GM11168 (cell line): ENCODE measurements at regions not wholly inside any gene's neighbourhood (a gene's known extent, or its start where the extent isn't known, plus 50 kb on each side); places are given as distances from the start of the nearest gene placed in this dataset.

Experiments
- in situ Hi-C: fragments of 300-500 bp; cut with MboI; formaldehyde crosslinking; loops from one replicate; pipeline ENCODE4 v1.12.0; 2022; ENCODE audit warnings: low sequenced_read_pairs; ENCODE audit not compliant: unreplicated experiment

DNA sequence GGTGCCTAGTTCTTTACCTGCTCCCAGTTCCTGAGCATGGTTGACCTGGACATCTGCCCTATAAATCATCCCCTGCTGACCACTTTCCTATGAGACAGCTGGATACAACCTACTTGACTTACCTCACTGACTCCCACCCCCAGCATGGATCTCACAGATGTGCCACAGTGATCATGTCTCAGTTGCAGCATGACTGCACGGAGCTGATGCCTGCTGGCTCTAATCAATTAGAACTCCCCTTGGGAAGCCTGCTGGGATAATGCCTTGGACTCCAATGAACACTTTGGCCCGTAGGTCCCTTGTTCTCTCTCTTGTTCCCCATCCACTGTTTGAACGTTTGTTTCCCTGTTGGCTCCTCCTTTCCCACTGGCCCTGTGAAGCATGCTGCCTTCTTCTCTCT is 271.2 kb upstream of the IGFBP3 start:
- in situ Hi-C loops: no loop called here

DNA sequence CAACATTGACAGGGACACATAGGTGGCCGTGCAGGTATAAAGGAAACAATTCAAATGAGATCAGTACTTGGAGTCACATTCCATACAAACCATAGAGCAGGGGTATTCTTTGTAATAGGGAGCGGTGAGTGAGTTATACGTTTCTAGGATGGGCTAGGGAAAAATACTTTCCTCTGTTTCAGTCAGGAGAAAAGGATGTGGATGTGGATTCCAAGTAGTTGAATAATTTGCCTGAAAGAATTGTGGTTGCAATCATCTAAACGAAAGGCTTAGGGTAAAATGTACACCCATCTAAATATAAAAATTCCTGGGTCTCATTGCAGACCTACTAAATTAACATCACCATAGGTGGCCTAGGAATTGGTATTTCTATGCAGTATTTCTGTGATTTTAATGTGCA is 270.7 kb upstream of the IGFBP3 start:
- in situ Hi-C loops: no loop called here

DNA sequence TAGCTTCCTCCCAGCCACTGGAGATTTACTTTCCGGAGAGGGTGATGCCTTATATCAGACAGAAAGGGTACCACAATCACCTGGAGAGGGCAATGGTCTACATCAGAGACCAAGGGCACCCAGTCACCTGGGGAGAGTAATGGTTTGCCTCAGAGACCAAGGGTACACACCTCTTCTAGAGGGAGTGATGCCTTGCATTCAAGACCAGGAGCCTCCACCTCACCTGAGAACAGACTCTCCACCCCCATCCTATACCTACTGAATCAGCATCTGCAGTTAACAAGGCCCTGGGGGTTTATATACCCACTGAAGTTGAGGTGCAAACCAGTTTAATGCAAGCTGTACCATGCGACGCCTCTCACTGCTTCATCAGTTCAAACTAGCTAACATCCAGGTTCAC is 270.2 kb upstream of the IGFBP3 start:
- in situ Hi-C loops: no loop called here

DNA sequence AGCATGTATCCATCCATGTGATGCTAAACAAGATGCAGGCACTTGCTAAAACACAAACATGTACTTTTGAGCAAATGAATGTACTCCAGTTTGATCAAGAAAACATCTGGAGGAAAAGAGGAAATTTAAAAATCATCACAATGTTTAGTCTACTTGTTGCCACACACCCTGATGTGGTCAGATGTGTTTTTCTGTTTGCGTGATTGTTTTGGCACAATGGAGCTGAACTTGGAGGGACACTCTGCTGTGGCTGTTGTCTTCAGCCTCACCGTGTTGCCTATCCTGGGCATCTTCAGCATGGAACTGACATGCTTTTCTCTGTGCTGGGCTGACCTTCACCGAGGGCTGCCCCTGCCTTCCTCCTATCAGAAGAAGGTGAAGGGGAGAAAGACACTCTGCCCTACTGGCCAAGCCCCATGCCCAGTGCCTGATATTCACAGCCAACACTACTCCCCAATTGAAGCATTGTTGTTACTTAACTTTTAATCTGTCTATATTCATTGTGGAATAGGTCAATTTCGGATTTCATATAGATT is 268.3 kb upstream of the IGFBP3 start:
- in situ Hi-C loops: no loop called here

DNA sequence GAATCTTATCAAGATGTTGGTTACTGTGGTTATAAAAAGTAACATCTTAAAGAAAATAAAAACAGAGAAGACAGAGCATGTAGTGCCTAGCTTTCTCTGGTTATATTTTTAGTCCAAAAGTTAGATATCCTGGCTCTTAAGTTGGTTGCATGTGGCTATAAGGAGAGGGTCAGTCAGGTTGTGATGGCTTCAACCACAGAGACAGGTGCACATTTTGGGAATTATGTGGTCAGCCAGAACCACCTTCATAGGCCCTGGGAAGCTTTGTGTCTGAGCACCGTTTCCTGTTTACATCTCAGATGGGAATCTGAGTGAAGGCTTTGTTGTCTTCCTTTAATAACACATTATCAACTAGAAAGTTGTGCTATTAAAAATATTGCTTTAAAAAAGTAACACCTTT is 265.1 kb upstream of the IGFBP3 start:
- in situ Hi-C loops: no loop called here

DNA sequence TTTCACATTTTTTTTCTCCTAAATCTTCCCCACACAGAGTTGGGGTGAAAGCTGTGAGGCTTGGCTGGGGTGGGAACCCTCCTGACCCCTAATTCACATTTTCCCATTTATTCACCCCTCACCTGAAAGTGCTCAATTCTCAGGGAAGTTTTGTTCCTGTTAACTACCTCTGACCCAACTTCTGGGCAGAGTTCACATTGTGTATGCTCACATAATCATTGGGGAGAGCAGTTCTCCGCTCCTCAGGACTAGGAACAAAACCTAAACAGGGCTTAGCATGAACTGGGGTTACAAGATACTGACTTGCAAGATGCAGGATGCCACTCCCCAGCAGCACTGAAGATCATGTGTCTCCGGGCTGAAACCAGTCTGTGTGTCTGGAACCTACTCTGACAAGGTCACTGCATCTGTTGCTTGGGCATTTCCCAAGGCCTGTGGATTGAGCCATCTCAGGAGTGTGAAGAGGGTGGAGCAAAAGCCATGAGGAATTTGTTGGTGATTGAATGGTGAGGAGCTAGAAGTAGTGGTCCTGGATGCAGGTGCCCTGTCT is 258.1 kb upstream of the IGFBP3 start:
- in situ Hi-C loops: no loop called here

DNA sequence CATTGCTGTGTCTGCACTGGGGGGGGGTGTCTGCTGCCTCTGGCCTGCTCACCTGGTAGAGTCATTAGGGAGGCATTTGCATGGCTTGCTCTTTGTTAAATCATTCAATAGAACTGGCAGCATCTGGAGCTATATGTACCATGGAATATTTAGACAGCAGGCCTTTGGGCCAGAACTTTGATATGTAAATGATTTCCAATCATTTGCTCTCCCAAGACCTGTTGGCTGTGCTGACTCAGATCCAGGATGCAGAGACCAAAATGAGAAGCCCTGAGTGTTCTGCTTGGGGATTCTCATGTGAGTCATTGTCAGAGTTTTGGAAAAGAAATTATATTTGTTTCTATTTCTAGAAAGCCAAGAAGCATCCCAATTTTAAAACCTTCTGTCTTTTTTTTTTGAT is 257.6 kb upstream of the IGFBP3 start:
- in situ Hi-C loops: no loop called here

DNA sequence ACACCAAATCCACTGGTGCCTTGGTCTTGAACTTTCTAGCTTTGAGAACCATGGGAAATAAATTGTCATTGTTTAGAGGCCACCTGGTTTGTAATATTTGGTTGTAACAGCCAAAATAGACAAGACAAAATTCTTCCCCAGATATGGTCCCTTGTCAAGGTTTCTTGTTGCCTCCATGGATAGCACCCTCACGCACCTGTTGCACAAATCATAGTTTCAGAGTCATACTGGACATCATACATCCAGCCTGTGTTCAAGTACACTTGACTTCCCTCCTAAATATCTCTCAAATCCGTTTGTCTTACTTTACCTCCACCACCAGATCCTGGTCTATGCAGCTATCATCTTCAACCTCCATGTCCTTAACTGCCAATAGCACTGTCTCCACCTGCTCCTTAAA is 256.7 kb upstream of the IGFBP3 start:
- in situ Hi-C loops: no loop called here

DNA sequence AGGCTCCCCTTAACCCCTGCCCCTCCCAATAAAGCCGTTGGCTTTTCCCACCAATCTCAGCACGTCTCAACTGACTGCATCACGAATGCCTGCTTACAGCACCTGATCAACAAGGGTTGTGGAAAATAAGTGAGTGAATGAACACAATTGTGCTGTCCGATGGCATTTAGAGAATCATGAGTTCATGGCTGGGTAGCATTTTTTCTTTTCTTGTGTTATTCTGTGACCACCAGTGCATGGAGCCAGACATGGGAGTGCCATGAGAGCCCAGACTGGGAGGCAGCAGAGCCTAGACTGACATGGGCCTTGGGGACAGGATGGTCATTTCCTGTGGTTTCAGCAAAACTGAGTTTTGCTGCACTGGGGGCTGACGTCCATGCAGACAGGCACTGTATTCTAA is 254.1 kb upstream of the IGFBP3 start:
- in situ Hi-C loops: no loop called here

DNA sequence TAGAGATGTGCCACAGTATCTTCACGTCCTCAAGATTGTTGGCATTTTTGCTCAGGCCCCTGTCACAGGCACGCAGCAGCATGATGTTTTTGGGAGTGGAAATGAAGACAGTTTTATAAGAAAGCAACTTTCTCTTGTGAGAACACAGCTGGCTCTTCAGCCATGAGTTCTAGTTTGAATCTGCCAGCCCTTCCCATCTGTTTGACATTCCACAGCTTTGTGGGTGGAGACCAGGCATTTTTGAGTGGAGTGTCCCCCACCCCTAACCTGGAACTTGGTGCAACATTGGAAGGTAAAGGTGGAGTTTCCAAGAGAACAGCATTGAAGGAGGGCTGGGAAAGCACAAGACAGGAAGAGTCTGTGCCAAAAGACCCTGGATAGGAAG is 253.1 kb upstream of the IGFBP3 start:
- in situ Hi-C loops: loop anchor here (25.0 kb wide), 1 partner anchor 1338 kb away; no protein-coding TSS in a partner anchor

DNA sequence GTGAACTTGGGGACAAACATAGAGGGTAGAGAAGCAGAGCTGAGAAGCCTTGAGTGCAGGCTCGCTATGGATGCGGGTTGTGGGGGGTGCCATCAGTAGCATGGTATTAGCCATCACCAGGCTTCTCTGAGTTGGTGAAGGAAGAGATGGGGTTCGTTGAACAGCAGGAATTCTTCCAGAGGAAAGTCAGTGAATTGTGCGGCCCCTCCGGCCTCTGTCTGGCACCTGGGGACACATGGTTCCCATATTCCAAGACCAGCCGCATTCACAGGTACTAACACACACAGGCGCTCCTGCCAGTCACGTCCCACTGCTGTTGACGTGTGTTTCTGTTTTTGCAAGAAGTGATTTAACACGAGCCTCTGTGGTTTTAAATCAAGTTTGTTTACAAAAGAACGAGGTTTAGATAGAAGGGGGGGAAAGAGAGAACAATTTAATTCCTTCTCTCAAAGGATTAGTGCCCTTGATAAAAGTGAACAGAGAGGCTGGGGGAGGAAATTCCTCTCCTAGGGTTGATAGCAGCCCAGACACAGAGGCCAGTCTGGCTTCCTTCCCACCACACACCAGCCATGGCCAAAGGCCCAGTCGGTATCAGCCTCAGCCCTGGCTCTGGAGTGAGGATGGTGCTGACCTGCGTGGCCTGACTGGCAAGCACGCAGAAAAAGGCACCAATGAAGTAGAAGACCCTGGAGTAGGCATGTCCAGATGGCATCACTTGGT is 252.6 kb upstream of the IGFBP3 start:
- in situ Hi-C loops: loop anchor here (25.0 kb wide), 1 partner anchor 1339 kb away; no protein-coding TSS in a partner anchor

DNA sequence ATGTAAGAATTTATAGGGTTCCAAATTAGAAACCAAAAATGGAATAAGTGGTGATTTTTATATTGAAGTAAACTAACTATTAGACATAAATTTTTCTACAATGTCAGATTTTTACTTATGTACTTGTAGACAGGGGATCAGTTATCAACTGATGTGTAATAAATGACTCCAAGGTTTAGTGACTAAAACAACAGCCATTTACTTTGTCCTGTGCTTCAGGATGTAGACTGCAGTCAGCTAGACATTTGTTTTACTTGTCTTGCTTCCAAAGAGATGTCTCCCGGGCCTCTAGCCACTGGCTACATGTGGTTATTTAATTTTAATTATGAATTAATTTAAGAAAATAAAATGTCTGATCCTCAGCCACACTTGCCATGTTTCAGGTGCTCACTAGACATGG is 249.7 kb upstream of the IGFBP3 start:
- in situ Hi-C loops: loop anchor here (25.0 kb wide), 1 partner anchor 1342 kb away; no protein-coding TSS in a partner anchor

DNA sequence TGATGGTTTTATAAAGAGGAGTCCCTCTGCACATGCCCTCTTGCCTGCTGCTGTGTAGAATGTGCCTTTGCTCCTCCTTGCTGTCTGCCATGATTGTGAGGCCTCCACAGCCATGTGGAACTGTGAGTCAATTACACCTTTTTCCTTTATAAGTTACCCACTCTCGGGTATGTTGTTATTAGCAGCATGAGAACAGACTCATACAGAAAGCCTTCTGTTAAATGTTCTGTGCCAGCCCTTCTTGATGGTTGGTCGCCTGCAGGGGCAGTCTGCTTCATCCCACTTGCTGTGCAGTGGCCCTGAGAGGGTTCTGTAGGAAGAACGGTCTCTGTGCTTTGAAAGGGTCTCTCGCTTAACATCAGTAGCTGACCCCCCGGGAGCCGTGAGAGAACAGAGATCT is 248.9 kb upstream of the IGFBP3 start:
- in situ Hi-C loops: loop anchor here (25.0 kb wide), 1 partner anchor 1342 kb away; no protein-coding TSS in a partner anchor

DNA sequence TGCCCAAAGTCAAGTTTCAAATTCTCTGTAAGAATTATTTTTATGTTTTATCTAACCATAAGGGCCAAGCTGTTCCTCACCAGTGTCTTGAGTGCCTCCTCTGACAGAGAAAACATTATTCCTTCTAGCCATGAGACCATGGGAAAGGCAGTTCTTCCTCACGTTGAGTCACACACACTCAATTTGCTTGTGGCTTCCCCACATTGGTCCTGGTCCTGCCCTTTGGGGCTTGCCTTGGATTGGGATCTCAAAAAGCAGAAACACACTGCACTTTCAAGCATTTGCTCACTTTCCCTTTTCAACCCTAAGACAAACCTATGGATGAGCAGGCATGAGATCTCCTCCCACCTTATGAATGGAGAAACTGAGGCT is 248.3 kb upstream of the IGFBP3 start:
- in situ Hi-C loops: loop anchor here (25.0 kb wide), 1 partner anchor 1343 kb away; no protein-coding TSS in a partner anchor

DNA sequence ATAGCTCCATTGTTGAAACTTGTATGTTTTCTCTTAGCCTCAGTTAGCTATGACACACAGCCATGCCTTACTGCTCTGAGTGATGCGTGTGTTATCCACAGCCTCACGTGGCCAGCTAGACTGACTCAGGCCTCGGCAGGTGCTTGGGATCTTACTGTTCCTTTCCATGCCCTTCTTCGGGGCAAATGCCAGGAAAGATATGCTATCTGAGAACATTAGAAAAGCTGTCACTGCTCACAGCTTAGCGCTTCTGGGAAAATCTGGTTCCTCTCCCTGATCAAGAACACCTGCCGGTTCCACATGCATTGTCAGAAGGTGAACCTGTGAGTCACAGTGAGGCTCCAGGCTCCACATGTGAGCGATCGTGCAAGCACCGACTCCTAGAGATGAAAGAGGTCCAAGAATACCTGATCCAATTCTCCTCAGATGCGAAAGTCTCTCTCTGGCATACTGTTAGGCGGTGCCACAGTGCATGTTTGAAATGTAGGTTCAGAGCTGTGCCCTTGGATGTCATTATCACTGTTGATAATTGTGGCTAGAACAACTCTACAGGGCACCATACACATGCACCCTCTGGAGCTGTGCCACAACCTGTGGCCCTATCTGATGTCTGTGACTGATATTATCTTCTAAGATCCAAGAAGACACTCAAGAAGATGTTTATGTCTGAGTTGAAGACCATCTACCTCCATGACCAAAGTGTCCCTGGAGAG is 247.8 kb upstream of the IGFBP3 start:
- in situ Hi-C loops: loop anchor here (25.0 kb wide), 1 partner anchor 1343 kb away; no protein-coding TSS in a partner anchor

DNA sequence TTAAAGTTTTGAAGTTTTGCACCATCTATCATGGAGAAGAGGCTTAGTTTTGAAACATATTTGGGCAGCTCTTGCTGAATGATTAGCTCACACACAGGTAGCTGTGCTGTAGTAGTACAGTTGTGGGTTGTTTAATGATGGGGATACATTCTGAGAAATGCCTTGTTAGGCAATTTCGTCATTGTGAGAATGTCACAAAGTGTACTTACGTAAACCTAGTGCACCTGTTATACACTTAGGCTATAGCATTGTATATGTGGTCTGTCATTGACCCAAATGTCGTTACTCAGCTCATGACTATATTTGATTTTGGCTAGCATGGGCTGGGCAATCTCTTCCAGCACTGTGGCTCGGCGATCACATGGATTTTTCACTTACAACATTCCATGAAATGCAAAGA is 247.2 kb upstream of the IGFBP3 start:
- in situ Hi-C loops: loop anchor here (25.0 kb wide), 1 partner anchor 1344 kb away; no protein-coding TSS in a partner anchor

DNA sequence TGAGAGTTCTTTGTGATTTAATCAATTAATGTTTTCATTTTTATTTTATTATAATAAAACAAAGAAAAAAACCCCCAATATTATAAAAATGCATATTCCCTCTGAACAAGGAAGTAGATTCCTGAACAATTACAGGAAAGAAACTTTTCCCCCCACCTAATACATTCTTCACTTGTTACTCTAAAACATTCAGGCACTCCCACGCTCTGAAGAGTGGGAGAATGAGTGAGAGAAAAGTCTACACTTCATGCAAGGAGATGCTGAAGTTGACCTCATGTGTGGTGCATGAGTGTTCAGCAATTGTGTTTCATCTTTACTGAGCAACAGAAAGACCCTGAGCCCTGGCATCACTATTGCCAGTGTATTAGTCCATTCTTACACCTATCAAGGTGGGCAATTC is 244.2 kb upstream of the IGFBP3 start:
- in situ Hi-C loops: loop anchor here (25.0 kb wide), 1 partner anchor 1347 kb away; no protein-coding TSS in a partner anchor

DNA sequence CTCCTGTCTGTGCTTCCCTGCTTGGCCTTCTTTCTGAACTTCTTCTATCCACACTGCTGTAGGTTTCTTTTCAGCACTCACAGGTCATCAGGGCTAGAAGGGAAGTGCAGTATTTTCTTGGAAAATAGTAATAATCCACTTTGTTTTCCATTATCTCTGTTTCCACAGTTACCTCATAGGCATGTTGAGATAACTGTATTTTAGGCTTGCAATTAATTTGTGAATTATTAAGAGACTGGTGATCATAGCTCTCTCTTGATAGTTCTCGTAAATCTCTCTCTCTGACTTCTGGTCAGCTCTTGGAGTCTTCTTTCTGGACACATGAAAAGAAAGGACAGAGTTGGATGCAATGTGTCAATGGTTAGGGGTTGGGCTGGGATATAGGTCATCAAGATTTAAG is 243.6 kb upstream of the IGFBP3 start:
- in situ Hi-C loops: loop anchor here (25.0 kb wide), 1 partner anchor 1348 kb away; no protein-coding TSS in a partner anchor

DNA sequence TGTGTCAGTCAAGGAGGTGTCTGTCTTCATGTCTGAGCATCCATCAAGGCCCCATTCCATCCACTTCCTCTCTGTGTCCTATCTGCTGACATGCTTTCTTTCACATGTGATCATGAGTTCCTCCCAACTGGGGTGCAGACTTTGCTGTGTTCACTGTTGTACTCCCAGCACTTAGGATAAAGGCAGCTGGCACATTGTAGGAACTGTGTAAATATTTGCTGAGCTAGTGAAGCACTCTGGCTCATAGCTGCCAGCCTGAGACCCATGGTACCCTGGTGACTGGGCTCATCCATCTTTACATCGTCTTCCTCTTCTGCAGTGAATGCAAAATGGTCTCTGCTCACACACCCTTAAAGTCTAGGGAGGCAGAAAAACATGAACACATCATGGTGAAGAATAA is 242.2 kb upstream of the IGFBP3 start:
- in situ Hi-C loops: loop anchor here (25.0 kb wide), 1 partner anchor 1349 kb away; no protein-coding TSS in a partner anchor

DNA sequence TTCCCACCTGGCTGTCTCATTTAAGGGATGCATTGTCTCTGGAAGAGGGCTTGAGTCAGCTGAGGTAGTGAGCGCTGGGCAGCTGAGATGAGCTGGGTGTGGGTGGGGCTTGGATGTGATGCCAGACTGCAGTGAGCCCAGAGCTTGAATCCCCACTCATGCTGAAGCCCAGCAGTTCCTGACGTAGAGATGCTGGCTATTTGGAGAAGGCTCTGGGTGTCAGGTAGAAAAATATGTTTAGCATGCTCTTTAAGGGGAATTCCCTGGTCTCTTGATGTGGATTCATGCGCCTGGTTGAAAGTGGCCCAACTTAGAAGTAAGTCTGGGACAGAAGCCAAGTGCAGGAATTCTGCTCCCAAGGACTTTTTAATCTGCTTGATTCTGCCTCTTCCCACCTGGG is 241.5 kb upstream of the IGFBP3 start:
- in situ Hi-C loops: loop anchor here (25.0 kb wide), 1 partner anchor 1350 kb away; no protein-coding TSS in a partner anchor

DNA sequence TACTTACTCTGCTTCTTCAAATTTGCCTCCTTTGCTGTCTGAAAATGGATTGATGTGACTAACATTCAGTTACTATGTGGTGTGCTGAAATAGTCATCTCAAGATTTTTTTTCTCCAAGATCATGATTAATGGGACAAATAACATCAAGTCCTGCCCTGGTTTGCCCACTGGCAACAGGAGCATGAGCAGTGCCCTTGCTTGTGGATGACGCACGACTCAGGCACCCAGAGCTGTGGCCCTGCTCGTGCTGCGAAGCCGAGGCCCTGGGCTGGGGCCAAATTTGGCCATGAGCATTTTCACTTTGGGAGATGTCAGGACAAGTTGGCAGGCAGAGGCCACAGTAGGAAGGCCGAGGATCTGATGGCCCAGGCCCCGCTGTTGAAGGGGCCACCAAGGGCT is 239.8 kb upstream of the IGFBP3 start:
- in situ Hi-C loops: loop anchor here (25.0 kb wide), 1 partner anchor 1351 kb away; no protein-coding TSS in a partner anchor
